Peyer's patch (tissue), 4 donors: ENCODE measurements at regions not wholly inside any gene's neighbourhood (a gene's known extent, or its start where the extent isn't known, plus 50 kb on each side); places are given as distances from the start of the nearest gene placed in this dataset.

Experiments
- POLR2A ChIP-seq, 2 donors: fragments of 450-650 bp; IDR thresholded peaks; one replicate each; pipeline ENCODE4 v1.5.1; 2017; ENCODE audit warnings: antibody characterized with exemption in 2 of 2, mild to moderate bottlenecking in 2 of 2, moderate library complexity in 2 of 2
- TF ChIP-seq, protein P1 (sequence below), 6 experiments: fragments of 450-650 bp in 4 of 6; fragments of 200-600 bp in 2 of 6; sonication (generic) in 1 of 6; IDR thresholded peaks; one replicate each; pipeline ENCODE4 v1.5.1; 2017 to 2019; ENCODE audit warnings: antibody characterized with exemption in 6 of 6, mild to moderate bottlenecking in 3 of 6, moderate library complexity in 1 of 6

DNA sequence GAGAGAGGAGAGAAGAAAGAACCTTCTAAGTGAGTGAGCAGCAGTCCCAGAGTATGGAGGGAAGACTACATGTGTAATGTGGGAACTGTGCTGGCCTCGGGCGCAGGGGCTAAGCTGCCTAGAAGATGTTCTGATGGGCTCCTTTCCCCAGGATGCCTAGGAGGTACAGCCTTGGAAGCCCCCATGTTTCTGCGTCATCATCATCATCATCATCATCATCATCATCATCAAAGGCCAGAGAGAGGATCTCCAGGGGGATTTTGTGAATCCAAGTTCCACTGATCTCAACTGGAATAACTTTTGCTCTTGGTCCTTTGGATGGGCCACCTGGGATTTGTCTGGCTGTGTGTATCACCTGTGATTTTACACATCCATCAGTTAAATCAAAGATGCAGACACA lies 86.0 kb downstream of the BUB3 start:
- TF ChIP-seq, protein P1, sequence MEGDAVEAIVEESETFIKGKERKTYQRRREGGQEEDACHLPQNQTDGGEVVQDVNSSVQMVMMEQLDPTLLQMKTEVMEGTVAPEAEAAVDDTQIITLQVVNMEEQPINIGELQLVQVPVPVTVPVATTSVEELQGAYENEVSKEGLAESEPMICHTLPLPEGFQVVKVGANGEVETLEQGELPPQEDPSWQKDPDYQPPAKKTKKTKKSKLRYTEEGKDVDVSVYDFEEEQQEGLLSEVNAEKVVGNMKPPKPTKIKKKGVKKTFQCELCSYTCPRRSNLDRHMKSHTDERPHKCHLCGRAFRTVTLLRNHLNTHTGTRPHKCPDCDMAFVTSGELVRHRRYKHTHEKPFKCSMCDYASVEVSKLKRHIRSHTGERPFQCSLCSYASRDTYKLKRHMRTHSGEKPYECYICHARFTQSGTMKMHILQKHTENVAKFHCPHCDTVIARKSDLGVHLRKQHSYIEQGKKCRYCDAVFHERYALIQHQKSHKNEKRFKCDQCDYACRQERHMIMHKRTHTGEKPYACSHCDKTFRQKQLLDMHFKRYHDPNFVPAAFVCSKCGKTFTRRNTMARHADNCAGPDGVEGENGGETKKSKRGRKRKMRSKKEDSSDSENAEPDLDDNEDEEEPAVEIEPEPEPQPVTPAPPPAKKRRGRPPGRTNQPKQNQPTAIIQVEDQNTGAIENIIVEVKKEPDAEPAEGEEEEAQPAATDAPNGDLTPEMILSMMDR (IDR thresholded peaks at IDR 0.05): no peak
- no peak for TF ChIP-seq POLR2A (IDR thresholded peaks at IDR 0.05)
